Tibial nerve (tissue), 3 donors: ENCODE measurements at regions not wholly inside any gene's neighbourhood (a gene's known extent, or its start where the extent isn't known, plus 50 kb on each side); places are given as distances from the start of the nearest gene placed in this dataset.

ENCODE experiments used
- CTCF ChIP-seq, 5 experiments: fragments of 200-600 bp in 3 of 5; fragments of 450-650 bp in 2 of 5; sonication (generic) in 3 of 5; IDR thresholded peaks; one replicate each; pipeline ENCODE4 v1.5.1; 2016 to 2019; ENCODE audit warnings: antibody characterized with exemption in 5 of 5, mild to moderate bottlenecking in 3 of 5, moderate library complexity in 2 of 5
- POLR2A ChIP-seq, 2 donors: fragments of 450-650 bp; IDR thresholded peaks; one replicate each; pipeline ENCODE4 v1.6.1; 2017; ENCODE audit warnings: antibody characterized with exemption in 2 of 2, mild to moderate bottlenecking in 2 of 2, moderate library complexity in 2 of 2

- TF ChIP-seq CTCF (IDR thresholded peaks at IDR 0.05) (no peak), POLR2A (IDR thresholded peaks at IDR 0.05) (no peak)
Measured at GRCh38 chr6:92174398-92175073, 1244.8 kb downstream of the EPHA7 start.
